Islet precursor cell (in vitro differentiated cells): ENCODE measurements at regions not wholly inside any gene's neighbourhood (a gene's known extent, or its start where the extent isn't known, plus 50 kb on each side); places are given as distances from the start of the nearest gene placed in this dataset.
"Not testable (repeated sequence)": the region's sequence is repeated elsewhere in the genome, so short reads cannot be mapped to it uniquely, and the experiment has no call there.

ENCODE experiments used
- DNase-seq: peaks from one replicate; pipeline ENCODE4 v3.0.0-alpha.2; 2018

GRCh38 chr5:159658266-159658925 lies 257.9 kb upstream of the ADRA1B start:
- DNase-seq: no peak

GRCh38 chr5:159660401-159660800 lies 255.9 kb upstream of the ADRA1B start:
- no peak for DNase-seq

- no peak for DNase-seq
These were observed 252.3 kb upstream of the ADRA1B start for GRCh38 chr5:159663986-159664385.

GRCh38 chr5:159667286-159667685 lies 249.0 kb upstream of the ADRA1B start:
- no peak for DNase-seq

GRCh38 chr5:159668556-159668955 lies 247.7 kb upstream of the ADRA1B start:
- no peak for DNase-seq

- DNase-seq: no peak
These were observed 246.7 kb upstream of the ADRA1B start for GRCh38 chr5:159669559-159669958.

GRCh38 chr5:159671886-159672285 lies 244.4 kb upstream of the ADRA1B start:
- no peak for DNase-seq

- DNase-seq: no peak
These were observed 242.7 kb upstream of the ADRA1B start for GRCh38 chr5:159673538-159673937.

GRCh38 chr5:159678657-159679392 lies 237.5 kb upstream of the ADRA1B start:
- DNase-seq: no peak

GRCh38 chr5:159680095-159680494 lies 236.2 kb upstream of the ADRA1B start:
- no peak for DNase-seq

- DNase-seq: no peak
These were observed 234.6 kb upstream of the ADRA1B start for GRCh38 chr5:159681661-159682060.

- DNase-seq: no peak
These were observed 233.7 kb upstream of the ADRA1B start for GRCh38 chr5:159682623-159683022.

GRCh38 chr5:159687892-159688291 lies 228.4 kb upstream of the ADRA1B start:
- not testable (repeated sequence) for DNase-seq

GRCh38 chr5:159695741-159696294 lies 220.5 kb upstream of the ADRA1B start:
- DNase-seq: no peak

- no peak for DNase-seq
These were observed 218.8 kb upstream of the ADRA1B start for GRCh38 chr5:159697530-159697929.

- DNase-seq: no peak
These were observed 218.0 kb upstream of the ADRA1B start for GRCh38 chr5:159698322-159698721.

GRCh38 chr5:159700016-159700415 lies 216.3 kb upstream of the ADRA1B start:
- DNase-seq: no peak

GRCh38 chr5:159702301-159702700 lies 214.0 kb upstream of the ADRA1B start:
- DNase-seq: no peak

GRCh38 chr5:159702826-159703225 lies 213.5 kb upstream of the ADRA1B start:
- no peak for DNase-seq

- DNase-seq: no peak
These were observed 212.1 kb upstream of the ADRA1B start for GRCh38 chr5:159704160-159704559.

- DNase-seq: no peak
These were observed 210.3 kb upstream of the ADRA1B start for GRCh38 chr5:159705948-159706347.

- DNase-seq: no peak
These were observed 208.2 kb upstream of the ADRA1B start for GRCh38 chr5:159708090-159708489.

GRCh38 chr5:159712672-159713071 lies 203.6 kb upstream of the ADRA1B start:
- DNase-seq: no peak

GRCh38 chr5:159713254-159713653 lies 203.0 kb upstream of the ADRA1B start:
- no peak for DNase-seq
